Central memory CD8-positive, alpha-beta T cell (primary cell): ENCODE measurements at regions not wholly inside any gene's neighbourhood (a gene's known extent, or its start where the extent isn't known, plus 50 kb on each side); places are given as distances from the start of the nearest gene placed in this dataset.
"Not testable (repeated sequence)": the region's sequence is repeated elsewhere in the genome, so short reads cannot be mapped to it uniquely, and the experiment has no call there.

Experiments
- ATAC-seq: fragments of 150-1000 bp; cut with Tn5 transposase; replicated peaks from 2 replicates; pipeline ENCODE4 v1.10.0; 2022; ENCODE audit warnings: mild to moderate bottlenecking, moderate FRiP score, moderate number of reproducible peaks; ENCODE audit not compliant: poor library complexity, severe bottlenecking; ENCODE audit errors: extremely low read depth
- DNase-seq, 2 donors: peaks; one replicate each; pipeline ENCODE4 v3.0.0; 2021; ENCODE audit warnings: low spot score in 2 of 2
- H3K27ac Mint-ChIP-seq: one replicate; pipeline ENCODE4 v1.8.0; 2022; ENCODE audit warnings: low read depth, mild to moderate bottlenecking, moderate library complexity, mixed read lengths
- H3K27me3 Mint-ChIP-seq: one replicate; pipeline ENCODE4 v1.8.0; 2022; ENCODE audit warnings: mixed read lengths
- H3K36me3 Mint-ChIP-seq: one replicate; pipeline ENCODE4 v1.8.0; 2022; ENCODE audit warnings: mild to moderate bottlenecking, moderate library complexity, mixed read lengths; ENCODE audit not compliant: insufficient read depth
- H3K4me1 Mint-ChIP-seq: one replicate; pipeline ENCODE4 v1.8.0; 2022; ENCODE audit warnings: mixed read lengths
- H3K4me3 Mint-ChIP-seq: one replicate; pipeline ENCODE4 v1.8.0; 2022; ENCODE audit warnings: mild to moderate bottlenecking, moderate library complexity, mixed read lengths
- H3K9me3 Mint-ChIP-seq: one replicate; pipeline ENCODE4 v1.8.0; 2022; ENCODE audit warnings: mixed read lengths

DNA sequence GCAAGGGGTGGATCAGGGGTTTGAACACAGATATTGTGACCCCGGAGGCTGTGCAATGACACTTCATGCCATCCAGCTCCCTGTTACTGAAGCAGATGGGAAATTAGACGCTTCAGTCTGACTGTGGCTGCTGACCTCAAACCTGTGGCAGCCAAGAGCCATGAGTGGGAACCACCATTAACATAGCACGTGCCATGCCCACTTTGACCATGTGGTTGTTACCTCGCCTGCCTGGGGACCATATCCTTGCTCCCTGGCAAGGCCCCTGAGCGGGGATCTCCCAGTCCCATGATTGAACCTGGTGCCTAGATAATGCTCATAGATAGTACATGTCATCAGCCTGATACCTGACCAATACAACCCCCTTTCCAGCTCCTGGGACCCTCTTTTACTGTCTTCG lies 68.9 kb downstream of the CYP26B1 start:
- Mint-ChIP-seq H3K27ac (no peak overlapping the region), H3K4me1 (no peaks in the 10 kb centered on the region), H3K27me3 (peaks cover 13% of the 10 kb centered on the region), H3K4me3 (no peak overlapping the region), H3K9me3 (peaks cover 6% of the 10 kb centered on the region), H3K36me3 (no peaks in the 10 kb centered on the region)
- no peak for DNase-seq
- ATAC-seq = no peak

DNA sequence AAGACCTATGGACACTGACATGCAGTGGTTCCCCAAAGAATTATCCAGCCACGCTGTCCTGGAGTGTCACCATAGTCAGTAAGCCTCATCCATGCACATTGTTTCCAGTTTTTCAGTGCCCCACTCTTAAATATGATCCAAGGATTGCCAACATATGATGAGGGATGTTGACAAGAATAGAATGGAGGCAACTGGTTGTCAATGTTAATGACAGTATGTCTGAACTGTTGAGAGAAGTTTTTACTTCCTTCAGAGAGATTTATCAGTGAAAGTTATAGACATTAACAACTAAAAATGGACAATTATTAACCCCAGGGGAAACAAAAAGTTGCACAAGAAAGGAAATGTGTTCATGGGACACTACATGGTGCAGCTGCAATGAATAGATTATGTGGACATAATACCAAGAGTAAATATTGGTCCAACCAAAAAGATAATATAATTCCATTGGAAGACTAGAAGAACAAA lies 69.9 kb downstream of the CYP26B1 start:
- H3K9me3 Mint-ChIP-seq = peaks cover 11% of the 10 kb centered on the region
- DNase-seq = no peak
- H3K27me3 Mint-ChIP-seq = peaks cover 3% of the 10 kb centered on the region
- no peaks in the 10 kb centered on the region for H3K36me3 Mint-ChIP-seq
- ATAC-seq = no peak
- H3K4me3 Mint-ChIP-seq = no peak overlapping the region
- no peaks in the 10 kb centered on the region for H3K4me1 Mint-ChIP-seq
- no peak overlapping the region for H3K27ac Mint-ChIP-seq

DNA sequence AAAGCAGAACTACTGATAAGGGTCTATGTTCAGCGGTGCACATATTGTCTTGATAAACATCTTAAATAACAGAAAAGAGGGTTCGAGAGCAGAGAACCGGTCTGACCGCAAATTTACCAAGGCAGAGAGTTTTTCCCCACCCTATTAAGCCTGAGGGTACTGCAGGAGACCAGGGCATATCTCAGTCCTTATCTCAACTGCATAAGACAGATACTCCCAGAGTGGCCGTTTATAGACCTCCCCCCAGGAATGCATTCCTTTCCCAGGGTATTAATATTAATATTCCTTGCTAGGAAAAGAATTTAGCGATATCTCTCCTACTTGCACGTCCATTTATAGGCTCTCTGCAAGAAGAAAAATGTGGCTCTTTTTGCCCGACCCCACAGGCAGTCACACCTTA lies 74.3 kb downstream of the CYP26B1 start:
- H3K27ac Mint-ChIP-seq, H3K4me1 Mint-ChIP-seq, ATAC-seq, H3K27me3 Mint-ChIP-seq, H3K36me3 Mint-ChIP-seq, DNase-seq, H3K4me3 Mint-ChIP-seq: not testable (repeated sequence)
- peaks cover 11% of the 10 kb centered on the region for H3K9me3 Mint-ChIP-seq

DNA sequence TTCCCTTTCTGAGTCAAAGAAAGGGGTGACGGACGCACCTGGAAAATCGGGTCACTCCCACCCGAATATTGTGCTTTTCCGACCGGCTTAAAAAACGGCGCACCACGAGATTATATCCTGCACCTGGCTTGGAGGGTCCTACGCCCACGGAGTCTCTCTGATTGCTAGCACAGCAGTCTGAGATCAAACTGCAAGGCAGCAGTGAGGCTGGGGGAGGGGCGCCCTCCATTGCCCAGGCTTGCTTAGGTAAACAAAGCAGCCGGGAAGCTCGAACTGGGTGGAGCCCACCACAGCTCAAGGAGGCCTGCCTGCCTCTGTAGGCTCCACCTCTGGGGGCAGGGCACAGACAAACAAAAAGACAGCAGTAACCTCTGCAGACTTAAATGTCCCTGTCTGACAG lies 83.5 kb downstream of the CYP26B1 start:
- DNase-seq, ATAC-seq, H3K27ac Mint-ChIP-seq, H3K4me3 Mint-ChIP-seq, H3K36me3 Mint-ChIP-seq, H3K9me3 Mint-ChIP-seq, H3K4me1 Mint-ChIP-seq: not testable (repeated sequence)
- peaks cover 37% of the 10 kb centered on the region for H3K27me3 Mint-ChIP-seq

- DNase-seq (no peak), ATAC-seq (no peak)
- Mint-ChIP-seq H3K9me3 (no peaks in the 10 kb centered on the region), H3K4me1 (no peaks in the 10 kb centered on the region), H3K4me3 (no peak overlapping the region), H3K27me3 (peaks cover 56% of the 10 kb centered on the region), H3K36me3 (no peaks in the 10 kb centered on the region), H3K27ac (no peak overlapping the region)
Measured at GRCh38 chr2:72062336-72062735, 85.3 kb downstream of the CYP26B1 start.

GRCh38 chr2:72057308-72057707 lies 90.4 kb downstream of the CYP26B1 start:
- H3K36me3 Mint-ChIP-seq = no peaks in the 10 kb centered on the region
- ATAC-seq = no peak
- DNase-seq = no peak
- no peak overlapping the region for H3K27ac Mint-ChIP-seq
- peaks cover 57% of the 10 kb centered on the region for H3K27me3 Mint-ChIP-seq
- H3K9me3 Mint-ChIP-seq = peaks cover 6% of the 10 kb centered on the region
- H3K4me1 Mint-ChIP-seq = no peaks in the 10 kb centered on the region
- no peak overlapping the region for H3K4me3 Mint-ChIP-seq

DNA sequence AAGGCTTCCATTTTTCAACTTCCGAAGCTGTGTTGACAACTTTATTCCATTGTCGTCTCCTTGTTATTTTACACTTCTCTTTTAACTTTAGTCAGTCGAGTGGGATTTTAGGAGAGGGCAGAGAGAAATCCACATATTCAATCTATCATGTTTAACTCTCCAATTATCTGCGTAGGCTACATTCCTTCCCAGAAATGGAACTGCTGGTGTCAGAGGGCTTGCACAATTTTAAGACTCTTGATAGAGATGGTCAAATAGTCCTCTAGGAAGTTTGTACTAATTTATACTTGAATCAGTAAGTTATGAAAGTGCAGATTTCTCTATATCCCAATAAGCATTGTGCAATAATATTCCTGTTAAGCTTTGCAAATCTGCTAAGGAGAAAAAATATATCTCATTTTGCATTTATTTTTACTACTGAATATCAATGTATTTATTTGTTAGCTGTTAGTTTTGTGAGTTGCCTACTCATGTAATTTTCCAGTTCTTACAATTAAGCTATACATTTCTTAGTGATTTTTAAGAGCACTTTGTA lies 95.6 kb downstream of the CYP26B1 start:
- Mint-ChIP-seq H3K27ac (no peak overlapping the region), H3K27me3 (peaks cover 9% of the 10 kb centered on the region), H3K4me3 (no peak overlapping the region), H3K9me3 (peaks cover 6% of the 10 kb centered on the region), H3K36me3 (no peaks in the 10 kb centered on the region), H3K4me1 (no peaks in the 10 kb centered on the region)
- DNase-seq = no peak
- ATAC-seq = no peak

- Mint-ChIP-seq H3K36me3 (no peaks in the 10 kb centered on the region), H3K9me3 (peaks cover 2% of the 10 kb centered on the region), H3K4me3 (no peak overlapping the region), H3K4me1 (no peaks in the 10 kb centered on the region), H3K27me3 (peaks cover 10% of the 10 kb centered on the region), H3K27ac (no peak overlapping the region)
- DNase-seq = no peak
- no peak for ATAC-seq
Measured at GRCh38 chr2:72051204-72051603, 96.5 kb downstream of the CYP26B1 start.

DNA sequence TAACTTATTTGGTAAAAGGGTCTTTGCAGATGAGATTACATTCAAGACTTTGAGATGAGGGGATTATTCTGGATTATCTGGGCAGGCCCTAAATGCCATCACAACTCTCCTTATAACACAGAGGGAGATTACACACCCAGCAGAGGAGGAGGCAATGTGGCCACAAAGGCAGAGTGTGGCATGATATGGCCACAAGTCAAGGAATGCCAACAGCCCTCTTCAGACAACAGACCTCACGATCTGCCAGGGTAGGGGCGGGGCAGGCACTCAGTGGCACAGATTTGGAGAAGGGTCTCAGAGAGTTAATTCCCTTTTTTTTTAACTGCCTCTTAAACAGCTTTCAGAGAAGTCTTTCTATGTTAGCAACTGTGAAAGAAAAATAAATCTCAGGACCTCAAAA lies 96.9 kb downstream of the CYP26B1 start:
- Mint-ChIP-seq H3K4me3 (no peak overlapping the region), H3K27ac (no peak overlapping the region), H3K4me1 (no peaks in the 10 kb centered on the region), H3K27me3 (peaks cover 12% of the 10 kb centered on the region), H3K36me3 (no peaks in the 10 kb centered on the region), H3K9me3 (no peaks in the 10 kb centered on the region)
- no peak for ATAC-seq
- DNase-seq = no peak

GRCh38 chr2:72048881-72049477 lies 98.7 kb downstream of the CYP26B1 start:
- no peaks in the 10 kb centered on the region for H3K4me1 Mint-ChIP-seq
- peaks cover 12% of the 10 kb centered on the region for H3K27me3 Mint-ChIP-seq
- DNase-seq (no peak), ATAC-seq (no peak)
- H3K27ac Mint-ChIP-seq = no peak overlapping the region
- H3K9me3 Mint-ChIP-seq = peaks cover 6% of the 10 kb centered on the region
- H3K4me3 Mint-ChIP-seq = no peak overlapping the region
- H3K36me3 Mint-ChIP-seq = no peaks in the 10 kb centered on the region

- H3K4me3 Mint-ChIP-seq = no peak overlapping the region
- no peaks in the 10 kb centered on the region for H3K4me1 Mint-ChIP-seq
- no peak overlapping the region for H3K27ac Mint-ChIP-seq
- ATAC-seq (no peak), DNase-seq (no peak)
- H3K27me3 Mint-ChIP-seq = peaks cover 22% of the 10 kb centered on the region
- no peaks in the 10 kb centered on the region for H3K36me3 Mint-ChIP-seq
- peaks cover 6% of the 10 kb centered on the region for H3K9me3 Mint-ChIP-seq
Measured at GRCh38 chr2:72043985-72044384, 103.7 kb downstream of the CYP26B1 start.

- Mint-ChIP-seq H3K4me1 (no peaks in the 10 kb centered on the region), H3K4me3 (no peak overlapping the region), H3K27me3 (peaks cover 17% of the 10 kb centered on the region), H3K27ac (no peak overlapping the region), H3K9me3 (peaks cover 6% of the 10 kb centered on the region), H3K36me3 (no peaks in the 10 kb centered on the region)
- ATAC-seq (no peak), DNase-seq (no peak)
Measured at GRCh38 chr2:72041638-72042111, 106.0 kb downstream of the CYP26B1 start.
